ENCODE measurements at regions not wholly inside any gene's neighbourhood (a gene's known extent, or its start where the extent isn't known, plus 50 kb on each side); places are given as distances from the start of the nearest gene placed in this dataset.

DNA sequence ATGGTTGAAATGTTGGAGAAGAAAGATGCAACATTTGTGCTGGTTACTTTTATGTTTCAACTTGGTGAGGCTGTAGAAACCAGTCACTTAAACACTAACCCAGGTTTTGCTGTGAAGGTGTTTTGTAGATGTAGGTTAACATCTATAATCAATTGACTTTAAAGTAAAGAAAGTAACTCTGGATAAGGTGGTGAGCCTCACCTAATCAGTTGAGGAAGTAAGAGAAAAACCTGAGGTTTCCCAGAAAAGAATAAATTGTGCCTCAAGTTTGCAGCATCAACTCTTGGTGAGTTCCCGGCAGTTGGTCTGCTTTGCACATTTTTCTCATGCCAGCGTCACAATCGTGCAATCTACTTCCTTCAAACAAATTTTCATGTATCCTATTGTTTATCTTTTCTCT lies 673.4 kb downstream of the QKI start:
- TF ChIP-seq SP4 (CRISPR knock-in tag; IDR thresholded peaks at IDR 0.05) = no peak
- TF ChIP-seq, protein P1, sequence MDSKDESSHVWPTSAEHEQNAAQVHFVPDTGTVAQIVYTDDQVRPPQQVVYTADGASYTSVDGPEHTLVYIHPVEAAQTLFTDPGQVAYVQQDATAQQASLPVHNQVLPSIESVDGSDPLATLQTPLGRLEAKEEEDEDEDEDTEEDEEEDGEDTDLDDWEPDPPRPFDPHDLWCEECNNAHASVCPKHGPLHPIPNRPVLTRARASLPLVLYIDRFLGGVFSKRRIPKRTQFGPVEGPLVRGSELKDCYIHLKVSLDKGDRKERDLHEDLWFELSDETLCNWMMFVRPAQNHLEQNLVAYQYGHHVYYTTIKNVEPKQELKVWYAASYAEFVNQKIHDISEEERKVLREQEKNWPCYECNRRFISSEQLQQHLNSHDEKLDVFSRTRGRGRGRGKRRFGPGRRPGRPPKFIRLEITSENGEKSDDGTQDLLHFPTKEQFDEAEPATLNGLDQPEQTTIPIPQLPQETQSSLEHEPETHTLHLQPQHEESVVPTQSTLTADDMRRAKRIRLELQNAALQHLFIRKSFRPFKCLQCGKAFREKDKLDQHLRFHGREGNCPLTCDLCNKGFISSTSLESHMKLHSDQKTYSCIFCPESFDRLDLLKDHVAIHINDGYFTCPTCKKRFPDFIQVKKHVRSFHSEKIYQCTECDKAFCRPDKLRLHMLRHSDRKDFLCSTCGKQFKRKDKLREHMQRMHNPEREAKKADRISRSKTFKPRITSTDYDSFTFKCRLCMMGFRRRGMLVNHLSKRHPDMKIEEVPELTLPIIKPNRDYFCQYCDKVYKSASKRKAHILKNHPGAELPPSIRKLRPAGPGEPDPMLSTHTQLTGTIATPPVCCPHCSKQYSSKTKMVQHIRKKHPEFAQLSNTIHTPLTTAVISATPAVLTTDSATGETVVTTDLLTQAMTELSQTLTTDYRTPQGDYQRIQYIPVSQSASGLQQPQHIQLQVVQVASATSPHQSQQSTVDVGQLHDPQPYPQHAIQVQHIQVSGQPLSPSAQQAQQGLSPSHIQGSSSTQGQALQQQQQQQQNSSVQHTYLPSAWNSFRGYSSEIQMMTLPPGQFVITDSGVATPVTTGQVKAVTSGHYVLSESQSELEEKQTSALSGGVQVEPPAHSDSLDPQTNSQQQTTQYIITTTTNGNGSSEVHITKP (CRISPR knock-in tag; IDR thresholded peaks at IDR 0.05; ENCODE audit: low read depth) = no peak

Data from HepG2 (cell line).